Retinal pigment epithelial cell (primary cell): ENCODE measurements at regions not wholly inside any gene's neighbourhood (a gene's known extent, or its start where the extent isn't known, plus 50 kb on each side); places are given as distances from the start of the nearest gene placed in this dataset.

Source experiments
- DNase-seq: peaks from one replicate; pipeline ENCODE4 v3.0.0-alpha.2; 2010; ENCODE audit warnings: low read depth
- H3K4me3 ChIP-seq: 2 replicates; pipeline ENCODE4 v1.5.1; 2011; ENCODE audit warnings: mild to moderate bottlenecking, low read length, control low read depth, moderate library complexity
- CTCF ChIP-seq: conservative IDR thresholded peaks from 2 replicates; pipeline ENCODE4 v1.5.1; 2011; ENCODE audit warnings: low read depth, low read length, control low read depth, inconsistent platforms

GRCh38 chr12:22882559-22882958 lies 257.6 kb downstream of the ETNK1 start:
- TF ChIP-seq CTCF: no peak
- DNase-seq: no peak

GRCh38 chr12:22893878-22894277 lies 268.9 kb downstream of the ETNK1 start:
- no peak for TF ChIP-seq CTCF

More at GRCh38 chr12:22882559-22882958, 257.6 kb downstream of the ETNK1 start:
- no peak overlapping the region for H3K4me3 ChIP-seq

GRCh38 chr12:22899184-22899583 lies 274.2 kb downstream of the ETNK1 start:
- no peak for TF ChIP-seq CTCF
- DNase-seq: no peak

More at GRCh38 chr12:22893878-22894277, 268.9 kb downstream of the ETNK1 start:
- DNase-seq: no peak
- H3K4me3 ChIP-seq: no peak overlapping the region

GRCh38 chr12:22900401-22900800 lies 275.4 kb downstream of the ETNK1 start:
- H3K4me3 ChIP-seq: no peak overlapping the region
- no peak for TF ChIP-seq CTCF
- DNase-seq: no peak

More at GRCh38 chr12:22899184-22899583, 274.2 kb downstream of the ETNK1 start:
- H3K4me3 ChIP-seq: no peak overlapping the region

GRCh38 chr12:22904485-22904884 lies 279.5 kb downstream of the ETNK1 start:
- no peak for DNase-seq
- H3K4me3 ChIP-seq: no peak overlapping the region
- no peak for TF ChIP-seq CTCF

- H3K4me3 ChIP-seq: no peak overlapping the region
- DNase-seq: no peak
- TF ChIP-seq CTCF: no peak
Observed at GRCh38 chr12:22916241-22916640, 291.3 kb downstream of the ETNK1 start.

GRCh38 chr12:22916815-22917214 lies 291.8 kb downstream of the ETNK1 start:
- no peak overlapping the region for H3K4me3 ChIP-seq
- DNase-seq: no peak
- TF ChIP-seq CTCF: no peak
